Heart left ventricle (tissue), 13 donors: ENCODE measurements at regions not wholly inside any gene's neighbourhood (a gene's known extent, or its start where the extent isn't known, plus 50 kb on each side); places are given as distances from the start of the nearest gene placed in this dataset.

Source experiments
- CTCF ChIP-seq, 12 donors: fragments of 200-600 bp; sonication (generic) in 4 of 12; IDR thresholded peaks; one replicate each; pipeline versions ENCODE4 v1.5.0 to v1.8.0; 2018 to 2022; ENCODE audit warnings: antibody characterized with exemption in 12 of 12, mild to moderate bottlenecking in 5 of 12
- POLR2A ChIP-seq, 2 donors: fragments of 450-650 bp; IDR thresholded peaks; one replicate each; pipeline ENCODE4 v1.6.1; 2017; ENCODE audit warnings: antibody characterized with exemption in 2 of 2, mild to moderate bottlenecking in 2 of 2, moderate library complexity in 2 of 2
- donor health status: ischemic (EF 13 %, LVEDD 7.1; RV severe dilation, severe dysfunction).
- donor health status: DM: no; HTN: yes; CAD: no.
- donor health status: DM: no; HTN: no; CAD: no.
- donor health status: ischemic (EF 25% LVEDD 6.9; RV normal size, moderate dysfunction).
- donor health status: ischemic (EF 25% LVEDD 5.7; RV mildly dilated, moderate dysfunction).
- donor health status: ischemic (EF 35%, LVEDD 5.7; RV mildly dilated, moderate dysfunction).
- donor health status: nonischemic (EF 11% LVEDD 7.7; RV severe dilation, severe dysfunction).
- donor health status: DM: yes; HTN: yes; CAD: no.
- donor health status: PGD.
- donor health status: ischemic (EF 29% LVEDD 5.4; RV normal size, mild dysfunction).
- donor health status: nonischemic (EF 23%, LVEDD 6.1; RV moderate dilation, normal function).

DNA sequence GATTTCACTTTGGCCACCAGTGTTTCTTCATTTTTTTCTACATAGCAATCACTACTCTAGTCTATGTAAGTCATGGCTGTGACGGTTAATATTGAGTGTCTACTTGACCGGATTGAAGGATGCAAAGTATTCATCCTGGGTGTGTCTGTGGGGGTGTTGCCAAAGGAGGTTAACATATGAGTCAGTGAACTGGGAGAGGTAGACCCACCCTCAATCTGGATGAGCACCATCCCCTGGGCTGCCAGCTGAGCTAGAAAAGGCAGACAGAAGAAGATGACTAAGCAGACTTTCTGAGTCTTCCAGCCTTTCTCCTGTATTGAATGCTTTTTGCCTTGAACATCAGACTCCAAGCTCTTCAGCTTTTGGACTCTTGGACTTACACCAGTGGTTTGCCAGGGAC lies 265.0 kb upstream of the SLC8A1 start:
- TF ChIP-seq CTCF (IDR thresholded peaks at IDR 0.05) (no peak), POLR2A (IDR thresholded peaks at IDR 0.05) (no peak)
